ENCODE measurements at regions not wholly inside any gene's neighbourhood (a gene's known extent, or its start where the extent isn't known, plus 50 kb on each side); places are given as distances from the start of the nearest gene placed in this dataset.

GRCh38 chr9:17083258-17083657 is 51.6 kb upstream of the CNTLN start:
- in situ Hi-C loops (cut with HindIII; ENCODE audit: extremely low pct_ligation_motif_present, low pct_unique_long_range_greater_than_20kb): no loop called here
- H4K20me1 ChIP-seq (ENCODE audit: insufficient read depth, low read length): no peaks in the 10 kb centered on the region
- WGBS (ENCODE audit: low lambda C conversion rate): 63% methylated on average over 7 of the region's 7 CpGs

GRCh38 chr9:17082343-17083064 is 52.3 kb upstream of the CNTLN start:
- no peak overlapping the region for H3K4me2 ChIP-seq (ENCODE audit: low read depth, low read length)
- intact Hi-C loops (cut with micrococcal nuclease; ENCODE audit: unreplicated experiment) (no loop called here), in situ Hi-C loops (cut with HindIII; ENCODE audit: extremely low pct_ligation_motif_present, low pct_unique_long_range_greater_than_20kb) (no loop called here)
- no peak overlapping the region for H3K9ac ChIP-seq (ENCODE audit: insufficient read depth, low read depth, low read length)
- FAIRE-seq (no peak), DNase-seq (ENCODE audit: low spot score) (no peak), ATAC-seq (peak; percentile 79)
- no peaks in the 10 kb centered on the region for H3K4me1 ChIP-seq (ENCODE audit: insufficient read depth, low read length)
- H2AFZ ChIP-seq (ENCODE audit: low read length): no peak overlapping the region
- WGBS (ENCODE audit: low lambda C conversion rate): 23% methylated on average over 5 of the region's 5 CpGs
- no peak overlapping the region for H3K27ac ChIP-seq (ENCODE audit: extremely low read length, insufficient read depth, low read length)
- no peaks in the 10 kb centered on the region for H4K20me1 ChIP-seq (ENCODE audit: insufficient read depth, low read length)
- H3K27me3 ChIP-seq (ENCODE audit: control insufficient read depth in 1 of 2, insufficient read depth in 2 of 2, low read length in 2 of 2): peaks cover 0 to 4% of the 10 kb centered on the region in 2 experiments; a peak in 1 of 5 replicates
- no peaks in the 10 kb centered on the region for H3K9me3 ChIP-seq (ENCODE audit: low read length)
- H3K4me3 ChIP-seq (replicated peaks in 1 of 3; ENCODE audit: insufficient read depth in 1 of 3, low read depth in 2 of 3, low read length in 3 of 3): no peak overlapping the region
- H3K36me3 ChIP-seq (replicated peaks in 1 of 2; ENCODE audit: control insufficient read depth in 1 of 2, insufficient read depth in 2 of 2, low read length in 2 of 2): no peaks in the 10 kb centered on the region
- no peaks in the 10 kb centered on the region for H3K79me2 ChIP-seq (ENCODE audit: insufficient read depth, low read length)
- ChIA-PET POLR2A (no interaction called here), CTCF (ENCODE audit: low intra/inter-chr PET ratio, low total read pairs) (no interaction called here)
- no TSS peak for BruUV-seq (replicated peaks)
- TF ChIP-seq CHCHD3 (CRISPR knock-in tag; IDR thresholded peaks at IDR 0.05) (no peak), TOE1 (CRISPR knock-in tag; IDR thresholded peaks at IDR 0.05) (no peak), PLRG1 (conservative IDR thresholded peaks at IDR 0.05) (no peak), ZFAT (CRISPR knock-in tag; conservative IDR thresholded peaks at IDR 0.05) (no peak), SNAPC5 (CRISPR knock-in tag; IDR thresholded peaks at IDR 0.05; ENCODE audit: borderline replicate concordance) (no peak), DBP (CRISPR knock-in tag; IDR thresholded peaks at IDR 0.05; ENCODE audit: not compliant biosample characterization) (no peak), CENPT (CRISPR knock-in tag; IDR thresholded peaks at IDR 0.05; ENCODE audit: low read depth) (no peak), ZKSCAN5 (CRISPR knock-in tag; IDR thresholded peaks at IDR 0.05) (no peak), ATM (IDR thresholded peaks at IDR 0.05; ENCODE audit: borderline replicate concordance) (no peak)
- TF ChIP-seq, protein P1, sequence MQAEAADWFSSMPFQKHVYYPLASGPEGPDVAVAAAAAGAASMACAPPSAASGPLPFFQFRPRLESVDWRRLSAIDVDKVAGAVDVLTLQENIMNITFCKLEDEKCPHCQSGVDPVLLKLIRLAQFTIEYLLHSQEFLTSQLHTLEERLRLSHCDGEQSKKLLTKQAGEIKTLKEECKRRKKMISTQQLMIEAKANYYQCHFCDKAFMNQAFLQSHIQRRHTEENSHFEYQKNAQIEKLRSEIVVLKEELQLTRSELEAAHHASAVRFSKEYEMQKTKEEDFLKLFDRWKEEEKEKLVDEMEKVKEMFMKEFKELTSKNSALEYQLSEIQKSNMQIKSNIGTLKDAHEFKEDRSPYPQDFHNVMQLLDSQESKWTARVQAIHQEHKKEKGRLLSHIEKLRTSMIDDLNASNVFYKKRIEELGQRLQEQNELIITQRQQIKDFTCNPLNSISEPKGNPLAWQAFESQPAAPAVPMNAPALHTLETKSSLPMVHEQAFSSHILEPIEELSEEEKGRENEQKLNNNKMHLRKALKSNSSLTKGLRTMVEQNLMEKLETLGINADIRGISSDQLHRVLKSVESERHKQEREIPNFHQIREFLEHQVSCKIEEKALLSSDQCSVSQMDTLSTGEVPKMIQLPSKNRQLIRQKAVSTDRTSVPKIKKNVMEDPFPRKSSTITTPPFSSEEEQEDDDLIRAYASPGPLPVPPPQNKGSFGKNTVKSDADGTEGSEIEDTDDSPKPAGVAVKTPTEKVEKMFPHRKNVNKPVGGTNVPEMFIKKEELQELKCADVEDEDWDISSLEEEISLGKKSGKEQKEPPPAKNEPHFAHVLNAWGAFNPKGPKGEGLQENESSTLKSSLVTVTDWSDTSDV (CRISPR knock-in tag; IDR thresholded peaks at IDR 0.05): no peak

More at GRCh38 chr9:17083258-17083657, 51.6 kb upstream of the CNTLN start:
- no peaks in the 10 kb centered on the region for H3K4me1 ChIP-seq (ENCODE audit: insufficient read depth, low read length)
- H2AFZ ChIP-seq (ENCODE audit: low read length): no peak overlapping the region
- BruUV-seq (replicated peaks): no TSS peak
- TF ChIP-seq, protein P2, sequence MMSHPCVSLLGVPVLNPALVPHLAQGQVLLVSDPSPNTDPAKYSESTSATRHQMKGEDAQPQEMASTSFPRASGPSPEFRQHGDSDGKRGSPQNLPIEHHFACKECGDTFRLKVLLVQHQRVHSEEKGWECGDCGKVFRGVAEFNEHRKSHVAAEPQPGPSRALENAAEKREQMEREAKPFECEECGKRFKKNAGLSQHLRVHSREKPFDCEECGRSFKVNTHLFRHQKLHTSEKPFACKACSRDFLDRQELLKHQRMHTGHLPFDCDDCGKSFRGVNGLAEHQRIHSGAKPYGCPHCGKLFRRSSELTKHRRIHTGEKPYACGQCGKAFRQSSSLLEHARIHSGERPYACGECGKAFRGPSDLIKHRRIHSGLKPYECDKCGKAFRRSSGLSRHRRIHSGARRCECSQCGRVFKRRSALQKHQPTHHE (CRISPR knock-in tag; IDR thresholded peaks at IDR 0.05; ENCODE audit: borderline replicate concordance): no peak
- no peaks in the 10 kb centered on the region for H3K9me3 ChIP-seq (ENCODE audit: low read length)
- ATAC-seq (no peak), DNase-seq (ENCODE audit: low spot score) (no peak), FAIRE-seq (no peak)
- no peak overlapping the region for H3K27ac ChIP-seq (ENCODE audit: extremely low read length, insufficient read depth, low read length)
- H3K36me3 ChIP-seq (replicated peaks in 1 of 2; ENCODE audit: control insufficient read depth in 1 of 2, insufficient read depth in 2 of 2, low read length in 2 of 2): no peaks in the 10 kb centered on the region
- no peak overlapping the region for H3K4me2 ChIP-seq (ENCODE audit: low read depth, low read length)
- POLR2A ChIA-PET: no interaction called here
- H3K9ac ChIP-seq (ENCODE audit: insufficient read depth, low read depth, low read length): no peak overlapping the region
- no peak overlapping the region for H3K4me3 ChIP-seq (replicated peaks in 1 of 3; ENCODE audit: insufficient read depth in 1 of 3, low read depth in 2 of 3, low read length in 3 of 3)
- CTCF ChIA-PET (ENCODE audit: low intra/inter-chr PET ratio, low total read pairs): no interaction called here
- H3K27me3 ChIP-seq (ENCODE audit: control insufficient read depth in 1 of 2, insufficient read depth in 2 of 2, low read length in 2 of 2): peaks cover 0 to 4% of the 10 kb centered on the region in 2 experiments; a peak in 1 of 5 replicates
- intact Hi-C loops (cut with micrococcal nuclease; ENCODE audit: unreplicated experiment): no loop called here
- no peaks in the 10 kb centered on the region for H3K79me2 ChIP-seq (ENCODE audit: insufficient read depth, low read length)
